HCT116 (cell line): ENCODE measurements at regions not wholly inside any gene's neighbourhood (a gene's known extent, or its start where the extent isn't known, plus 50 kb on each side); places are given as distances from the start of the nearest gene placed in this dataset.

Source experiments
- ATAC-seq: fragments of 200-7000 bp; cut with Tn5 transposase; 2 replicates; pipeline ENCODE4 v1.9.1; 2020; ENCODE audit warnings: mild to moderate bottlenecking, moderate library complexity
- BruUV-seq: library from RNA; stranded (reverse); fragments of 400-500 nt; replicated peaks from 2 replicates; lab custom pipeline; 2021; lab: Mats Ljungman, UMichigan
- CTCF ChIA-PET: fragments of 300-600 bp; sonication (Branson Sonifier 250); formaldehyde crosslinking; loops from one replicate; lab custom pipeline; 2021; ENCODE audit warnings: antibody characterized with exemption; lab: Charles Lee
- POLR2A ChIA-PET: fragments of 300-600, 350-600 bp; sonication (Branson Sonifier 250); formaldehyde crosslinking; loops from one replicate; lab custom pipeline; 2021; ENCODE audit warnings: antibody characterized with exemption; lab: Charles Lee
- RAD21 ChIA-PET, 2 experiments: fragments of 300-600 bp; sonication (Branson Sonifier 250); formaldehyde crosslinking; loops; one replicate each; lab custom pipeline; 2023; ENCODE audit warnings: low total read pairs in 2 of 2; ENCODE audit not compliant: uncharacterized antibody in 2 of 2, unreplicated experiment in 2 of 2, low non-redundant PET in 1 of 2; lab: Charles Lee
- DNase-seq: peaks from one replicate; pipeline ENCODE4 v3.0.0-alpha.2; 2010; ENCODE audit warnings: low read depth, low spot score
- H2AFZ ChIP-seq: fragments of 200-600 bp; shearing (Covaris generic), sonication (generic); 2 replicates; pipeline ENCODE4 v1.6.1; 2017; ENCODE audit warnings: low read depth, mixed run types, mixed read lengths, antibody characterized with exemption, low read length; ENCODE audit not compliant: poor library complexity, severe bottlenecking
- H3K27ac ChIP-seq: 2 replicates; pipeline ENCODE4 v1.5.1; 2012; ENCODE audit warnings: low read depth, low read length
- H3K27me3 ChIP-seq: fragments of 200-600 bp; sonication (generic); 2 replicates; pipeline ENCODE4 v1.6.1; 2016; ENCODE audit warnings: mixed run types, low read length, mixed read lengths; ENCODE audit not compliant: insufficient read depth
- H3K36me3 ChIP-seq, 2 experiments: fragments of 200-500 bp in 1 of 2; fragments of 200-600 bp in 1 of 2; sonication (Bioruptor generic) in 1 of 2; sonication (generic) in 1 of 2; 2 replicates each; pipeline versions ENCODE4 v1.5.1 to v1.6.1; 2014 to 2016; ENCODE audit warnings: low read length in 2 of 2, inconsistent platforms in 1 of 2, mixed read lengths in 1 of 2, mixed run types in 1 of 2; ENCODE audit not compliant: insufficient read depth in 2 of 2, control insufficient read depth in 1 of 2
- H3K4me1 ChIP-seq, 2 experiments: fragments of 200-600 bp in 1 of 2; sonication (generic) in 1 of 2; 2 replicates each; pipeline versions ENCODE4 v1.5.1 to v1.6.1; 2012 to 2017; ENCODE audit warnings: low read length in 2 of 2, inconsistent platforms in 1 of 2, mild to moderate bottlenecking in 1 of 2, mixed read lengths in 1 of 2, mixed run types in 1 of 2, moderate library complexity in 1 of 2; ENCODE audit not compliant: insufficient read depth in 2 of 2, control insufficient read depth in 1 of 2
- H3K4me2 ChIP-seq: fragments of 200-600 bp; sonication (generic); 2 replicates; pipeline ENCODE4 v1.6.1; 2017; ENCODE audit warnings: mixed run types, low read length, mixed read lengths
- H3K4me3 ChIP-seq, 2 experiments: fragments of 200-600 bp in 1 of 2; sonication (generic) in 1 of 2; replicated peaks in 1 of 2; 2 replicates each; pipeline ENCODE4 v1.5.1; 2011 to 2016; ENCODE audit warnings: low read length in 2 of 2, control low read depth in 1 of 2, low read depth in 1 of 2, mild to moderate bottlenecking in 1 of 2, mixed read lengths in 1 of 2, mixed run types in 1 of 2
- H3K79me2 ChIP-seq: fragments of 200-600 bp; sonication (generic); 2 replicates; pipeline ENCODE4 v1.6.1; 2017; ENCODE audit warnings: mild to moderate bottlenecking, mixed run types, low read length, moderate library complexity, mixed read lengths; ENCODE audit not compliant: insufficient read depth
- H3K9ac ChIP-seq: fragments of 200-600 bp; sonication (generic); 2 replicates; pipeline ENCODE4 v1.6.1; 2016; ENCODE audit warnings: low read length, mixed read lengths
- H3K9me2 ChIP-seq: fragments of 200-600 bp; sonication (generic), shearing (Covaris generic); 2 replicates; pipeline ENCODE4 v1.6.1; 2017; ENCODE audit warnings: mixed run types, mild to moderate bottlenecking, moderate library complexity; ENCODE audit not compliant: insufficient read depth
- H3K9me3 ChIP-seq, 2 experiments: fragments of 200-500 bp in 1 of 2; fragments of 200-600 bp in 1 of 2; sonication (Bioruptor generic) in 1 of 2; sonication (generic) in 1 of 2; 2 replicates each; pipeline ENCODE4 v1.6.1; 2014 to 2017; ENCODE audit warnings: low read length in 2 of 2, mixed read lengths in 2 of 2, inconsistent platforms in 1 of 2, low read depth in 1 of 2, mild to moderate bottlenecking in 1 of 2, mixed run types in 1 of 2, moderate library complexity in 1 of 2; ENCODE audit not compliant: control insufficient read depth in 1 of 2, insufficient read depth in 1 of 2
- H4K20me1 ChIP-seq: fragments of 200-600 bp; sonication (generic), shearing (Covaris generic); 2 replicates; pipeline ENCODE4 v1.6.1; 2017; ENCODE audit warnings: mixed run types, mild to moderate bottlenecking, moderate library complexity; ENCODE audit not compliant: insufficient read depth
- CEBPB ChIP-seq: IDR thresholded peaks from 2 replicates; pipeline ENCODE4 v1.6.1; 2012; ENCODE audit warnings: low read depth
- ELF1 ChIP-seq: IDR thresholded peaks from 2 replicates; pipeline ENCODE4 v1.6.1; 2012; ENCODE audit warnings: low read depth, borderline replicate concordance
- EZH2 ChIP-seq: fragments of 200-600 bp; sonication (generic); IDR thresholded peaks from 2 replicates; pipeline ENCODE4 v1.6.1; 2017; ENCODE audit warnings: antibody characterized with exemption, mixed run types
- EZH2phosphoT487 ChIP-seq: fragments of 200-600 bp; IDR thresholded peaks from 2 replicates; pipeline ENCODE4 v1.6.1; 2018; ENCODE audit warnings: antibody characterized with exemption, borderline replicate concordance
- FOSL1 ChIP-seq: IDR thresholded peaks from 2 replicates; pipeline ENCODE4 v1.6.1; 2012; ENCODE audit warnings: low read depth
- JUND ChIP-seq: IDR thresholded peaks from 2 replicates; pipeline ENCODE4 v1.6.1; 2012
- SIN3A ChIP-seq: IDR thresholded peaks from 2 replicates; pipeline ENCODE4 v1.6.1; 2012; ENCODE audit warnings: low read depth
- SRF ChIP-seq: IDR thresholded peaks from 2 replicates; pipeline ENCODE4 v1.6.1; 2012; ENCODE audit warnings: low read depth
- TCF7L2 ChIP-seq: IDR thresholded peaks from 2 replicates; pipeline ENCODE4 v1.7.0; 2011; ENCODE audit warnings: borderline replicate concordance, inconsistent platforms; ENCODE audit not compliant: insufficient read depth, insufficient read length; ENCODE audit errors: extremely low read depth
- ZFX ChIP-seq: fragments of 450-650 bp; IDR thresholded peaks from 2 replicates; pipeline ENCODE4 v1.6.1; 2017
- intact Hi-C: fragments of 100-400 bp; cut with micrococcal nuclease; formaldehyde crosslinking; loops from 2 replicates; pipeline ENCODE4 v1.10.0; 2022
- TF ChIP-seq, protein P1 (sequence below): IDR thresholded peaks from 2 replicates; pipeline ENCODE4 v1.6.1; 2011; ENCODE audit warnings: mild to moderate bottlenecking, low read length, moderate library complexity; ENCODE audit not compliant: insufficient replicate concordance; ENCODE audit errors: extremely low read depth

GRCh38 chr9:80072451-80072850 is 500.7 kb downstream of the TLE4 start (continued):
- TF ChIP-seq ZFX, result no peak
- no peak for TF ChIP-seq EZH2phosphoT487
- TF ChIP-seq CEBPB, result no peak
- TF ChIP-seq FOSL1, result no peak
- TF ChIP-seq TCF7L2, result no peak

GRCh38 chr9:80070071-80070742 is 498.4 kb downstream of the TLE4 start:
- no peaks in the 10 kb centered on the region for H3K79me2 ChIP-seq
- H3K36me3 ChIP-seq, result no peaks in the 10 kb centered on the region
- H2AFZ ChIP-seq, result no peak overlapping the region
- POLR2A ChIA-PET, result no interaction called here
- H3K4me1 ChIP-seq, result no peaks in the 10 kb centered on the region
- peaks cover 5 to 29% of the 10 kb centered on the region in 2 experiments; a peak in 2 of 4 replicates for H3K9me3 ChIP-seq
- intact Hi-C loops, result no loop called here
- H3K27ac ChIP-seq, result no peak overlapping the region
- TF ChIP-seq SIN3A, result no peak
- TF ChIP-seq TCF7L2, result no peak
- TF ChIP-seq ZFX, result no peak
- TF ChIP-seq EZH2, result no peak
- no peak overlapping the region for H3K4me2 ChIP-seq
- no peaks in the 10 kb centered on the region for H4K20me1 ChIP-seq
- no peak overlapping the region for H3K4me3 ChIP-seq
- no peaks in the 10 kb centered on the region for H3K27me3 ChIP-seq
- RAD21 ChIA-PET, result no interaction called here
- no TSS peak for BruUV-seq
- no peak overlapping the region for H3K9ac ChIP-seq
- CTCF ChIA-PET, result no interaction called here
- no peaks in the 10 kb centered on the region for H3K9me2 ChIP-seq
- DNase-seq (no peak), ATAC-seq (no peak)

GRCh38 chr9:80066931-80067330 is 495.2 kb downstream of the TLE4 start:
- no peak overlapping the region for H3K27ac ChIP-seq
- no peaks in the 10 kb centered on the region for H4K20me1 ChIP-seq
- no TSS peak for BruUV-seq
- DNase-seq (no peak), ATAC-seq (no peak)
- TF ChIP-seq JUND, result no peak
- TF ChIP-seq, protein P1, sequence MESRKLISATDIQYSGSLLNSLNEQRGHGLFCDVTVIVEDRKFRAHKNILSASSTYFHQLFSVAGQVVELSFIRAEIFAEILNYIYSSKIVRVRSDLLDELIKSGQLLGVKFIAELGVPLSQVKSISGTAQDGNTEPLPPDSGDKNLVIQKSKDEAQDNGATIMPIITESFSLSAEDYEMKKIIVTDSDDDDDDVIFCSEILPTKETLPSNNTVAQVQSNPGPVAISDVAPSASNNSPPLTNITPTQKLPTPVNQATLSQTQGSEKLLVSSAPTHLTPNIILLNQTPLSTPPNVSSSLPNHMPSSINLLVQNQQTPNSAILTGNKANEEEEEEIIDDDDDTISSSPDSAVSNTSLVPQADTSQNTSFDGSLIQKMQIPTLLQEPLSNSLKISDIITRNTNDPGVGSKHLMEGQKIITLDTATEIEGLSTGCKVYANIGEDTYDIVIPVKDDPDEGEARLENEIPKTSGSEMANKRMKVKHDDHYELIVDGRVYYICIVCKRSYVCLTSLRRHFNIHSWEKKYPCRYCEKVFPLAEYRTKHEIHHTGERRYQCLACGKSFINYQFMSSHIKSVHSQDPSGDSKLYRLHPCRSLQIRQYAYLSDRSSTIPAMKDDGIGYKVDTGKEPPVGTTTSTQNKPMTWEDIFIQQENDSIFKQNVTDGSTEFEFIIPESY, result no peak
- no peak for TF ChIP-seq ZFX
- no peak for TF ChIP-seq SIN3A
- no peak for TF ChIP-seq SRF
- no peak for TF ChIP-seq ELF1
- no peak for TF ChIP-seq EZH2phosphoT487
- no peaks in the 10 kb centered on the region for H3K9me2 ChIP-seq
- H3K36me3 ChIP-seq, result no peaks in the 10 kb centered on the region
- no peaks in the 10 kb centered on the region for H3K4me1 ChIP-seq
- H3K4me3 ChIP-seq, result no peak overlapping the region
- no peaks in the 10 kb centered on the region for H3K79me2 ChIP-seq
- H3K9ac ChIP-seq, result no peak overlapping the region
- intact Hi-C loops, result no loop called here
- H3K4me2 ChIP-seq, result no peak overlapping the region
- H2AFZ ChIP-seq, result no peak overlapping the region
- H3K9me3 ChIP-seq, result peaks cover 5 to 24% of the 10 kb centered on the region in 2 experiments; a peak in 2 of 4 replicates
- CTCF ChIA-PET, result no interaction called here
- H3K27me3 ChIP-seq, result no peaks in the 10 kb centered on the region
- POLR2A ChIA-PET, result no interaction called here
- RAD21 ChIA-PET, result no interaction called here
